ENCODE measurements at regions not wholly inside any gene's neighbourhood (a gene's known extent, or its start where the extent isn't known, plus 50 kb on each side); places are given as distances from the start of the nearest gene placed in this dataset.

DNA sequence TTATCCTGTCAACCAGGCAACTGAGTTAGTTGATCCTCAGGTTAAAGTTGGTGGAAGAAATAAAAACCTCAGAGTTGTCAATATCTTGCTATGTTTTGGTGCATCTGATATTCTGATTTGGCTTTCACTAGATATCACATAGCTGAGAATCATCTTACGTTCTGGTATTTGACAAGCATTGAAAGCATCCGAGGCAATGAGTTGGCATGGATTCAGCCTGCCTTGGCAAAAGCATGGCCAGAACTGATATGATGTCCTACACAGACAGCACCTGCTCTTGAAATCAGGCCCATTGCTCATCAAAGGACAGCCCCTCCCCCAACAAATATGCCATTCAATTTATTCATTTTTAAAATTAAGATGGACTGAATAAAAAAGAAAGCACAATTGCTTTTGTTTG, 320.7 kb upstream of the ATP2B1 start:
- no peak overlapping the region for H3K4me3 ChIP-seq (ENCODE audit: insufficient read depth, low read depth, low read length)
- Mint-ChIP-seq H3K9me3 (ENCODE audit: unreplicated experiment) (no peaks in the 10 kb centered on the region), H3K36me3 (ENCODE audit: low read depth, unreplicated experiment) (no peaks in the 10 kb centered on the region), H3K4me3 (ENCODE audit: unreplicated experiment) (no peak overlapping the region), H3K27ac (ENCODE audit: unreplicated experiment) (no peak overlapping the region), H3K27me3 (ENCODE audit: low read depth, unreplicated experiment) (no peaks in the 10 kb centered on the region), H3K4me1 (ENCODE audit: low read depth, unreplicated experiment) (peaks cover 8% of the 10 kb centered on the region)
- H3K27me3 ChIP-seq (ENCODE audit: insufficient read depth, low read length), result no peaks in the 10 kb centered on the region
- no peak overlapping the region for H3K27ac ChIP-seq (ENCODE audit: low read depth, low read length)
- no peak for FAIRE-seq
- peaks cover 6% of the 10 kb centered on the region for H3K4me1 ChIP-seq (ENCODE audit: insufficient read depth, low read length)
- H3K79me2 ChIP-seq (ENCODE audit: insufficient read depth, low read length), result no peaks in the 10 kb centered on the region
- no peak overlapping the region for H3K4me2 ChIP-seq (ENCODE audit: low read length)
- no peak overlapping the region for H2AFZ ChIP-seq (ENCODE audit: low read depth, low read length)
- no peaks in the 10 kb centered on the region for H3K9me3 ChIP-seq (ENCODE audit: insufficient read depth, low read depth, low read length)
- no peak overlapping the region for H3K9ac ChIP-seq (ENCODE audit: low read length)
- H3K36me3 ChIP-seq (ENCODE audit: insufficient read depth, low read length), result no peaks in the 10 kb centered on the region
- DNase-seq (ENCODE audit: low read depth), result no peak
- TF ChIP-seq, protein P1, sequence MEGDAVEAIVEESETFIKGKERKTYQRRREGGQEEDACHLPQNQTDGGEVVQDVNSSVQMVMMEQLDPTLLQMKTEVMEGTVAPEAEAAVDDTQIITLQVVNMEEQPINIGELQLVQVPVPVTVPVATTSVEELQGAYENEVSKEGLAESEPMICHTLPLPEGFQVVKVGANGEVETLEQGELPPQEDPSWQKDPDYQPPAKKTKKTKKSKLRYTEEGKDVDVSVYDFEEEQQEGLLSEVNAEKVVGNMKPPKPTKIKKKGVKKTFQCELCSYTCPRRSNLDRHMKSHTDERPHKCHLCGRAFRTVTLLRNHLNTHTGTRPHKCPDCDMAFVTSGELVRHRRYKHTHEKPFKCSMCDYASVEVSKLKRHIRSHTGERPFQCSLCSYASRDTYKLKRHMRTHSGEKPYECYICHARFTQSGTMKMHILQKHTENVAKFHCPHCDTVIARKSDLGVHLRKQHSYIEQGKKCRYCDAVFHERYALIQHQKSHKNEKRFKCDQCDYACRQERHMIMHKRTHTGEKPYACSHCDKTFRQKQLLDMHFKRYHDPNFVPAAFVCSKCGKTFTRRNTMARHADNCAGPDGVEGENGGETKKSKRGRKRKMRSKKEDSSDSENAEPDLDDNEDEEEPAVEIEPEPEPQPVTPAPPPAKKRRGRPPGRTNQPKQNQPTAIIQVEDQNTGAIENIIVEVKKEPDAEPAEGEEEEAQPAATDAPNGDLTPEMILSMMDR (IDR thresholded peaks at IDR 0.05; ENCODE audit: insufficient read depth, low read depth, low read length), result no peak
- no peak for TF ChIP-seq EZH2 (IDR thresholded peaks at IDR 0.05; ENCODE audit: insufficient read depth, low read length)
- no peaks in the 10 kb centered on the region for H4K20me1 ChIP-seq (ENCODE audit: insufficient read depth, low read length)

DNA sequence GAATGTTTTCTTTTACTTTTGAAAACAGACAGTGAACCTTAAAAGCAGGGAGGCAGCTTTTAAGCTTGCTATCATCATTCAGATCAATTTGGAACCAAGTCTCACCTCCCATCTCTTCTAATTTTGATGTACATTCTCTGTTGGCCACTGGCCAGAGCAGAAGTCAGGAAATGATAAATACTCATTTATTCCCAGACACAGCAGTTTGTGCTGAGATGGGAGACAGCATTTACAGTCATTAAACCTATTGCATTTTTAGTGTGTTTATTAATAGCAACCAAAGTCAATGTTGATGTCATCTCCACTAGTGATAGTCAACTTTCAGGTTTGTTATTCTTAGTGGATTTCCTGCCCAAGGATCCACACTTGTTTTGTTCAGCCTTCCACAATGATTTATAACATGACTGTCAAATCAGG, 320.0 kb upstream of the ATP2B1 start:
- Histone ChIP-seq H3K36me3 (ENCODE audit: insufficient read depth, low read length) (no peaks in the 10 kb centered on the region), H3K79me2 (ENCODE audit: insufficient read depth, low read length) (no peaks in the 10 kb centered on the region), H3K4me2 (ENCODE audit: low read length) (peak overlapping the region; percentile 3), H3K27me3 (ENCODE audit: insufficient read depth, low read length) (no peaks in the 10 kb centered on the region), H3K4me3 (ENCODE audit: insufficient read depth, low read depth, low read length) (no peak overlapping the region), H4K20me1 (ENCODE audit: insufficient read depth, low read length) (no peaks in the 10 kb centered on the region), H3K9me3 (ENCODE audit: insufficient read depth, low read depth, low read length) (no peaks in the 10 kb centered on the region), H3K27ac (ENCODE audit: low read depth, low read length) (no peak overlapping the region), H3K9ac (ENCODE audit: low read length) (no peak overlapping the region), H3K4me1 (ENCODE audit: insufficient read depth, low read length) (peaks cover 6% of the 10 kb centered on the region), H2AFZ (ENCODE audit: low read depth, low read length) (no peak overlapping the region)
- peaks cover 8% of the 10 kb centered on the region for H3K4me1 Mint-ChIP-seq (ENCODE audit: low read depth, unreplicated experiment)
- H3K27me3 Mint-ChIP-seq (ENCODE audit: low read depth, unreplicated experiment), result no peaks in the 10 kb centered on the region
- H3K9me3 Mint-ChIP-seq (ENCODE audit: unreplicated experiment), result no peaks in the 10 kb centered on the region
- DNase-seq (ENCODE audit: low read depth) (peak; percentile 19), FAIRE-seq (no peak)
- no peak overlapping the region for H3K27ac Mint-ChIP-seq (ENCODE audit: unreplicated experiment)
- no peaks in the 10 kb centered on the region for H3K36me3 Mint-ChIP-seq (ENCODE audit: low read depth, unreplicated experiment)
- H3K4me3 Mint-ChIP-seq (ENCODE audit: unreplicated experiment), result no peak overlapping the region
- TF ChIP-seq EZH2 (IDR thresholded peaks at IDR 0.05; ENCODE audit: insufficient read depth, low read length), result no peak
- TF ChIP-seq, protein P1 (IDR thresholded peaks at IDR 0.05; ENCODE audit: insufficient read depth, low read depth, low read length), result no peak

DNA sequence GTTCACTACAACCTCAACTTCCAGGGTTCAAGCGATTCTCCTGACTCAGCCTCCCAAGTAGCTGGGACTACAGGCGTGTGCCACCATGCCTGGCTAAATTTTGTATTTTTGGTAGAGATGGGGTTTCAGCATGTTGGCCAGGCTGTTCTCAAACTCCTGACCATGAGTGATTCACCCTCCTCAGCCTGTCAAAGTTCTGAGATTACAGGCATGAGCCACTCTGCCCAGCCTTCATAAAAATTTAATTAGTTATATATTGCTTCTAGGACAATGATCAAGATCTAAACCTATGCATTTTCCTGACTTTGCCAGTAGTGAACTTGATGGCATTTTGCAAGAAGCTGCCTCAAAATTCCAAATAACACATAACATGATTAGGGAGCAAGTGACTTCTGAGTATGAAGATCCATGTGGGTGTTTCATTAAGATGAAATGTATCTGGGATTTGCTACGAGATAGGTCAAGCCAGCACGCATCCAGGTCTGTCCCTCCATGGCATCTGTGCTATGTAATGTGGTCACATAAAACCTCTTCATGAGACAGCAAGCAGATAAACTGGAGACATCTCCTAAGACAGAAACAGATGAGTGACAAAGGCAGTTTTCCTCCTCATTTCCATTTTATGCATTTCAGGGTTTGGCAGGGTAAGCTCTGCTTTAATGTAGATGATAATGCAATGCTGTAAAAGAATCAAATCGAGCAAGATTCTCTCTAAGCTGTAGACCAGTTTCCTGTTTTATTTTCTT, 319.4 kb upstream of the ATP2B1 start:
- no peaks in the 10 kb centered on the region for H3K36me3 Mint-ChIP-seq (ENCODE audit: low read depth, unreplicated experiment)
- FAIRE-seq (no peak), DNase-seq (ENCODE audit: low read depth) (peak; percentile 6)
- TF ChIP-seq, protein P1 (IDR thresholded peaks at IDR 0.05; ENCODE audit: insufficient read depth, low read depth, low read length), result no peak
- no peak for TF ChIP-seq EZH2 (IDR thresholded peaks at IDR 0.05; ENCODE audit: insufficient read depth, low read length)
- peaks cover 6% of the 10 kb centered on the region for H3K4me1 ChIP-seq (ENCODE audit: insufficient read depth, low read length)
- peak overlapping the region; percentile 3 for H3K4me2 ChIP-seq (ENCODE audit: low read length)
- no peaks in the 10 kb centered on the region for H3K27me3 ChIP-seq (ENCODE audit: insufficient read depth, low read length)
- H3K4me3 ChIP-seq (ENCODE audit: insufficient read depth, low read depth, low read length), result no peak overlapping the region
- H3K27ac Mint-ChIP-seq (ENCODE audit: unreplicated experiment), result no peak overlapping the region
- no peak overlapping the region for H3K9ac ChIP-seq (ENCODE audit: low read length)
- no peaks in the 10 kb centered on the region for H3K9me3 Mint-ChIP-seq (ENCODE audit: unreplicated experiment)
- H3K27me3 Mint-ChIP-seq (ENCODE audit: low read depth, unreplicated experiment), result no peaks in the 10 kb centered on the region
- H3K36me3 ChIP-seq (ENCODE audit: insufficient read depth, low read length), result no peaks in the 10 kb centered on the region
- no peaks in the 10 kb centered on the region for H3K79me2 ChIP-seq (ENCODE audit: insufficient read depth, low read length)
- no peak overlapping the region for H2AFZ ChIP-seq (ENCODE audit: low read depth, low read length)
- peaks cover 11% of the 10 kb centered on the region for H3K4me1 Mint-ChIP-seq (ENCODE audit: low read depth, unreplicated experiment)
- no peaks in the 10 kb centered on the region for H4K20me1 ChIP-seq (ENCODE audit: insufficient read depth, low read length)
- no peak overlapping the region for H3K4me3 Mint-ChIP-seq (ENCODE audit: unreplicated experiment)
- no peak overlapping the region for H3K27ac ChIP-seq (ENCODE audit: low read depth, low read length)
- H3K9me3 ChIP-seq (ENCODE audit: insufficient read depth, low read depth, low read length), result no peaks in the 10 kb centered on the region
